ENCODE measurements at regions not wholly inside any gene's neighbourhood (a gene's known extent, or its start where the extent isn't known, plus 50 kb on each side); places are given as distances from the start of the nearest gene placed in this dataset.

DNA sequence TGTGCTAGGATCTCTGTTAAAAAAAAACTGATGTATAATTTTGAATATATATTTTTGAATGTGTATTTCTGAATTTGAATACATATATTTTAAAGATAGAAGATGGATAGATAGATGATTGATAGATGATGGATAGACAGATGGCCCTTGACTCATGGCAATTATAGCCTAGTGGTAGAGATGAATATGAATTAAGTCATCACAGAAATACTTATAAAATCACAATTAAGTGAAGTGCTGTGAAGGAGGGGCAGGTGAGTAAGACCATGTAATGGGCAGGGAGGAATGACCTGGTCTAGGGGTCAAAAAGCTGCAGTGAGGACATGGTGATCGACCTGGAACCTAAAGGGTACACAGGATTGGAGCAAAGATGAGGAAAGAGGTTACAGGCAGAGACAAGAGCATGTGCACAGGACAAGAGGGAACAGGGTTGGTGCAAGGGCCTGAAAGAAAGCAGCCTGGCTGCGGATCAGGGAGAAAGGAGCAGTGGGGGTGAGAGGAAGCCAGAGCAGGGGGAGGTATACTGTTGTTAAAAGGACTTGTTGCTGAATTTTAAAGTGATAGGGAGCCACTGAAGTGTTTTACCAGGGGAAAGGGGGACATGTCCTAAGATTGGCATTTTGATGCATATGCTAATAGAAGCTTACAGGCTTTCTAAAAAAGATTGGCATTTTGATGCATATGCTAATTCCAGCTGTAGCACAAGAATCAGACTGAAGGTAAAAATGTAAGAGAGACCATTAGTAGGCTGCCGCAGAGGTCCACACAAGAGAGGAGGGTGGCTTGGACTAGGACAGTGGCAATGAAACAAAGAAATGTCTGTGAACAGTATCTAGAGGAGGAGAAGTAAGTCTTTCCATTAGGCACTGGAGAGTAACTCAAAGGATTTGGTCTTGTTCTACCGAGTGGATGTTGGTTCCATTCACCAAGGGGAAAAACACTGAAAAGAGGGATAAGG lies 527.8 kb downstream of the AGTPBP1 start:
- no peak overlapping the region for H3K4me3 ChIP-seq (replicated peaks in 1 of 2; ENCODE audit: low read depth in 2 of 2, low read length in 2 of 2)
- TF ChIP-seq CTCF (IDR thresholded peaks at IDR 0.05; ENCODE audit: low read depth, low read length), result no peak
- DNase-seq (ENCODE audit: low read depth in 2 of 2), result no peak

GRCh38 chr9:85212887-85213286 lies 528.9 kb downstream of the AGTPBP1 start:
- no peak overlapping the region for H3K4me3 ChIP-seq (replicated peaks in 1 of 2; ENCODE audit: low read depth in 2 of 2, low read length in 2 of 2)
- TF ChIP-seq CTCF (IDR thresholded peaks at IDR 0.05; ENCODE audit: low read depth, low read length), result no peak
- peak; percentile 3 to 65 for DNase-seq (ENCODE audit: low read depth in 2 of 2)

DNA sequence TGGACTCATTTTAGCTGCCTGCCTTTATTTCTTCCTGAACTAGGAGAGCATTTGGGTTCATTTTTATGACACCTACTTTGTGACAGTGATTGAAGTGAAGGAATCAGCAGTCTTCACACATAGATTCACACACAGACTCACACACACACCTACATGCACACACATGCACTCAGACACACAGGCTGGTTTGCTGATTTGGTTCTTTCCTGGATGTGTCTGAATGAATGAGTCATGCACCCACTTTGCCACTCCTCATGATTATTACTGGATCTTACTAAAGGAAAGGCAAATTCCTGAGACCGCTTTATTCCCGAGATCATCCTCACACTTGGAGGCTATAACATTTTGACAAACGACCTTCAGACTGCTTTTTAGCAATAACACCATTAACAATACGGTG lies 529.5 kb downstream of the AGTPBP1 start:
- no peak overlapping the region for H3K4me3 ChIP-seq (replicated peaks in 1 of 2; ENCODE audit: low read depth in 2 of 2, low read length in 2 of 2)
- no peak for TF ChIP-seq CTCF (IDR thresholded peaks at IDR 0.05; ENCODE audit: low read depth, low read length)
- DNase-seq (ENCODE audit: low read depth in 2 of 2), result peak in 1 of 2 donors; percentile 60

GRCh38 chr9:85208666-85209065 lies 533.1 kb downstream of the AGTPBP1 start:
- no peak for DNase-seq (ENCODE audit: low read depth in 2 of 2)
- TF ChIP-seq CTCF (IDR thresholded peaks at IDR 0.05; ENCODE audit: low read depth, low read length), result no peak

GRCh38 chr9:85204176-85204575 lies 534.6 kb downstream of the NTRK2 start:
- no peak for DNase-seq (ENCODE audit: low read depth in 2 of 2)
- H3K4me3 ChIP-seq (replicated peaks in 1 of 2; ENCODE audit: low read depth in 2 of 2, low read length in 2 of 2), result no peak overlapping the region
- no peak for TF ChIP-seq CTCF (IDR thresholded peaks at IDR 0.05; ENCODE audit: low read depth, low read length)

More at GRCh38 chr9:85208666-85209065, 533.1 kb downstream of the AGTPBP1 start:
- H3K4me3 ChIP-seq (replicated peaks in 1 of 2; ENCODE audit: low read depth in 2 of 2, low read length in 2 of 2), result no peak overlapping the region

GRCh38 chr9:85202596-85202995 lies 533.1 kb downstream of the NTRK2 start:
- peak in 1 of 2 donors; percentile 84 for DNase-seq (ENCODE audit: low read depth in 2 of 2)

More at GRCh38 chr9:85202596-85202995, 533.1 kb downstream of the NTRK2 start:
- no peak overlapping the region for H3K4me3 ChIP-seq (replicated peaks in 1 of 2; ENCODE audit: low read depth in 2 of 2, low read length in 2 of 2)
- TF ChIP-seq CTCF (IDR thresholded peaks at IDR 0.05; ENCODE audit: low read depth, low read length), result no peak

Measured in cardiac fibroblast (primary cell).